ENCODE measurements at regions not wholly inside any gene's neighbourhood (a gene's known extent, or its start where the extent isn't known, plus 50 kb on each side); places are given as distances from the start of the nearest gene placed in this dataset.

DNA sequence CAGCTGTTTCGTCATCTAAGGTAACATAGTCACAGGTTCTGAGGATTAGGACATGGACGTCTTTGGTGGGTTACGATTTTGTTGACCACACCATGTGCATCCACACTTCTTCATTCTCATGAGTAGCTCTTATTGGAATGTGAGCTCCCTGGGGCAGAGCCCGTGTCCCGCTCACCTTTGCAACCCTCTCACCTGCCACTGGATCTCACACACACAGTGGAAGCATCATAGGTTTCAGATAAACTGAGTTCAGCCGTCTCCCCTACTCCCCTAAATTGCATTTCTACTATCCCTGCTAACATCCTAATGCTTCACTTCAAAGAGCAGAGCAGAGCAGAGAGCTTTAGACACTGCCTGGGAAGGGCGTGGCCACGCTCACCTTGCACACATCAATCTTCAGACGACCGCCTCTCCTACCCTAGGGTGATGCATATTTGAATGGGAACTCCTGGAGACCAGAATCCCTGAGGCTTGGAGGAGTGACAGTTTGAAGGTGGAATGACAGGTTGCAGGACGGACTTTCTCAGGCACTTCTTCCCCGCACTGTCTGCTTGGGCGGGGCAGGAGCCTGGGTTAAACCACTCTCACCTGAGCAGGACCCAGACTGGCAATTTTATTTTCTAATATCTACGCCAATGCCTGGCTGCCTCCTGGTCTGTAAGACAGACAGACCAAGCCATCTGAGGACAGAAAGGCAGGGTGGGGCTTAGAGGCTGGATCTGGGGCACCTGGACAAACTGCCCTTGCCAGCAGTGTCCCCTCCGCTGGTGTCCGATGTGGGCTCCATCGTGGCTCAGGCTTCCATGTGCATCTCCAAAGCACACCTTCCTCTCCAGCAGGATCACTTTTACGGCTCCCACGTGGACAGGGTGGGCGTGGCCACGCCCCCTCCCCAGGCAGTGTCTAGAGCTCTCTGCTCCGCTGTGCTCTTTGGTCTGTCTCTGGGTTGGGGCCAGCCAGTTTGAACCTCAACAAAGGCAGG lies 229.5 kb upstream of the COPS8 start:
- no peak for TF ChIP-seq CTCF (IDR thresholded peaks at IDR 0.05; ENCODE audit: low read length, missing control alignments)
- no peak for DNase-seq (ENCODE audit: low read depth)
- no peak overlapping the region for H3K4me3 ChIP-seq (replicated peaks; ENCODE audit: low read depth, low read length)

- TF ChIP-seq CTCF (IDR thresholded peaks at IDR 0.05; ENCODE audit: low read length, missing control alignments): no peak
- DNase-seq (ENCODE audit: low read depth): no peak
- no peak overlapping the region for H3K4me3 ChIP-seq (replicated peaks; ENCODE audit: low read depth, low read length)
Measured at GRCh38 chr2:236856848-236857235, 228.8 kb upstream of the COPS8 start.

DNA sequence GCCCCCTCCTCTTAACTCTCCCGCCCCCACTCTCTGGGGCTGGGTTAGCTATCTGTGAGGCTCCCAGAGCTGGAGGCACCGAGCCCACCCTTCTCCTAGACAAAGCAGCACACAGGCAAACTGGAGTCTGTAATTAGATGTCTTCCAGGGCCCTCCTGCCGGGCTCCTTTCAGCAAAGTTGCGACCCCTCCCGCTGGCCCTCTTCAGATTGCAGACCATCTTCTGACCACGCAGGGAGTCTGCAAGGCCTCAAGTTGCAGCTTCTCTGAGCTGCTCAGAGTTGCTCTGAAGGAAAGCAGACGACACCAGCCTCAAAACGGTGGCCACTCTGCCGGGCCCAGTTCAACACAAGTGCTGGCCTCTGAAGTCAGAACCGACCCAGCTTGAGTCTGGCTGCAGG lies 228.4 kb upstream of the COPS8 start:
- TF ChIP-seq CTCF (IDR thresholded peaks at IDR 0.05; ENCODE audit: low read length, missing control alignments): no peak
- no peak overlapping the region for H3K4me3 ChIP-seq (replicated peaks; ENCODE audit: low read depth, low read length)
- no peak for DNase-seq (ENCODE audit: low read depth)

- TF ChIP-seq CTCF (IDR thresholded peaks at IDR 0.05; ENCODE audit: low read length, missing control alignments): no peak
- no peak overlapping the region for H3K4me3 ChIP-seq (replicated peaks; ENCODE audit: low read depth, low read length)
Measured at GRCh38 chr2:236857781-236858180, 227.9 kb upstream of the COPS8 start.

GRCh38 chr2:236858661-236859060 lies 227.0 kb upstream of the COPS8 start:
- no peak for DNase-seq (ENCODE audit: low read depth)
- no peak for TF ChIP-seq CTCF (IDR thresholded peaks at IDR 0.05; ENCODE audit: low read length, missing control alignments)
- H3K4me3 ChIP-seq (replicated peaks; ENCODE audit: low read depth, low read length): no peak overlapping the region

More at GRCh38 chr2:236857781-236858180, 227.9 kb upstream of the COPS8 start:
- DNase-seq (ENCODE audit: low read depth): no peak

DNA sequence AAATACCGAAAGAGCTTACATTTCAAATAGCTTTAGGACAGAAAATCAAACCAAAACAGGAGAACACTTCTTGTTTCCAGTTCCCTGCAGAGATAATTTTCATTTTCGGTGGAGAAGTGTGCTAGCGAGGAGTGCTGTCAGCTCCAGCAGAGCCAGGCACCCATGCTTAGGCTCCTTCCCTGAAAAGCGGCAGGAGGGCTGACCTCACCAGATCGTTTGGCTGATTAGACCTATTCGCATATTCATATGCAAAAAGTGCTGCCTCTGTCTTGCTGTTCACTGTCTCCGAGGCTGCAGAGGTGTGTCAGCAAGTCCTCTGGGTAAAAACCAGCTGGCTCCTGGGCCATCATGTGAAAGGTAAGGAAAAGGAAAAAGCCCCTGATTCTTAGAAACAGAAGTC lies 225.8 kb upstream of the COPS8 start:
- DNase-seq (ENCODE audit: low read depth): no peak
- H3K4me3 ChIP-seq (replicated peaks; ENCODE audit: low read depth, low read length): no peak overlapping the region
- no peak for TF ChIP-seq CTCF (IDR thresholded peaks at IDR 0.05; ENCODE audit: low read length, missing control alignments)

Data from fibroblast of pulmonary artery (primary cell).